Esophagus muscularis mucosa (tissue), 3 donors: ENCODE measurements at regions not wholly inside any gene's neighbourhood (a gene's known extent, or its start where the extent isn't known, plus 50 kb on each side); places are given as distances from the start of the nearest gene placed in this dataset.

Experiments
- CTCF ChIP-seq, 3 experiments: fragments of 200-600 bp in 2 of 3; fragments of 450-650 bp in 1 of 3; sonication (generic) in 2 of 3; IDR thresholded peaks; one replicate each; pipeline ENCODE4 v1.5.1; 2017 to 2019; ENCODE audit warnings: antibody characterized with exemption in 3 of 3, mild to moderate bottlenecking in 2 of 3, moderate library complexity in 1 of 3
- POLR2A ChIP-seq: fragments of 450-650 bp; IDR thresholded peaks from one replicate; pipeline ENCODE4 v1.6.1; 2017; ENCODE audit warnings: antibody characterized with exemption, moderate library complexity, mild to moderate bottlenecking, low read depth
- POLR2AphosphoS5 ChIP-seq, 2 donors: sonication (generic); formaldehyde crosslinking; IDR thresholded peaks; one replicate each; pipeline ENCODE4 v1.6.1; 2017; ENCODE audit warnings: antibody characterized with exemption in 2 of 2

GRCh38 chr20:23293689-23294088 lies 56.9 kb upstream of the NXT1 start:
- no peak for TF ChIP-seq POLR2A
- no peak for TF ChIP-seq CTCF (IDR thresholded peaks at IDR 0.05)
- TF ChIP-seq POLR2AphosphoS5 (IDR thresholded peaks at IDR 0.05) = peak; percentile 60 to 66
